RWPE1 (cell line): ENCODE measurements at regions not wholly inside any gene's neighbourhood (a gene's known extent, or its start where the extent isn't known, plus 50 kb on each side); places are given as distances from the start of the nearest gene placed in this dataset.

ENCODE experiments used
- CTCF ChIA-PET: fragments of 350-600 bp; sonication (Branson Sonifier 250); formaldehyde crosslinking; extraction: SDS; loops from one replicate; lab custom pipeline; 2021; lab: Yijun Ruan, JAX
- POLR2A ChIA-PET: fragments of 400-600 bp; formaldehyde crosslinking; extraction: SDS; loops from one replicate; lab custom pipeline; 2020; ENCODE audit warnings: antibody characterized with exemption; ENCODE audit not compliant: low non-redundant PET; lab: Yijun Ruan, JAX
- DNase-seq: peaks from one replicate; pipeline ENCODE4 v3.0.0; 2012; ENCODE audit warnings: low spot score
- H3K27ac ChIP-seq: fragments of 450-650 bp; 2 replicates; pipeline ENCODE4 v1.5.1; 2017
- CTCF ChIP-seq: fragments of 450-650 bp; conservative IDR thresholded peaks from 2 replicates; pipeline ENCODE4 v1.5.1; 2017; ENCODE audit warnings: low read depth, mild to moderate bottlenecking

- no peak for TF ChIP-seq CTCF
- CTCF ChIA-PET = no interaction called here
- POLR2A ChIA-PET = no interaction called here
- no peak overlapping the region for H3K27ac ChIP-seq
- DNase-seq = no peak
Observed at GRCh38 chr14:97299661-97300060, 502.5 kb downstream of the VRK1 start.

GRCh38 chr14:97301931-97302559 lies 504.9 kb downstream of the VRK1 start:
- POLR2A ChIA-PET = no interaction called here

DNA sequence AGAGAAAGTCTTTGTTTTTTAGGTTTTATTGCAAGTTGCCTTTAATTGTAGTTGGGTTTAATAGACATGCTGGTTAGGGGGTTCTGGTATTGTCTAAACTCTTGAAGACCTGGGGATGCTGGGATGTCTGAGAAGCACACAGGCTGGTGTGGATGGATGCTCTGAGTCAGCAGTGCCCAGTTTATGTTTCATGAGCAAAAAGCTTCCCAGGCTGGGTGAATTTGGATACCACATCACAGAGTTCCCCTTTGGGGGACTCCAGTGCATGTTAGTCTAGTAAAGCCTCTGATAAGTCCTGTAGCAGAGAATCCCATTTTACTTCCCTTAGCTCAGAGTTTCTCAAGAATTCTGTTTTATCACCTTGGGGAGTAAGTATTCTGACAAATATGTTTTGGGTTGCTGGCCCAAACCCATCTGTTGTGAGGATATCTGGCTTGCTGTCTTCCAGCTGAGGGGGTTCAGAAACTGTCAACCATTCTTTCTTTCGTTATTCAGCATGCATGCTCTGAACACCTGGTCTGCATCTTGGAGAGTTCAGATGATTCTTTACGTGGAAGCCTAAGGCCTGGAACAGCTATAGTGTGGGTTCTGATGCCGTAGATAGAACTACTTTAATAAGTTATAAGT lies 509.1 kb downstream of the VRK1 start:
- ChIA-PET CTCF (interaction anchor here (0.6 kb wide), 1 partner anchor 139 kb away, joined by 3 read pairs; no protein-coding TSS in a partner anchor), POLR2A (no interaction called here)
- no peak for TF ChIP-seq CTCF
- no peak overlapping the region for H3K27ac ChIP-seq
- no peak for DNase-seq

More at GRCh38 chr14:97301931-97302559, 504.9 kb downstream of the VRK1 start:
- H3K27ac ChIP-seq = no peak overlapping the region
- CTCF ChIA-PET = no interaction called here
- no peak for DNase-seq
- TF ChIP-seq CTCF = no peak

DNA sequence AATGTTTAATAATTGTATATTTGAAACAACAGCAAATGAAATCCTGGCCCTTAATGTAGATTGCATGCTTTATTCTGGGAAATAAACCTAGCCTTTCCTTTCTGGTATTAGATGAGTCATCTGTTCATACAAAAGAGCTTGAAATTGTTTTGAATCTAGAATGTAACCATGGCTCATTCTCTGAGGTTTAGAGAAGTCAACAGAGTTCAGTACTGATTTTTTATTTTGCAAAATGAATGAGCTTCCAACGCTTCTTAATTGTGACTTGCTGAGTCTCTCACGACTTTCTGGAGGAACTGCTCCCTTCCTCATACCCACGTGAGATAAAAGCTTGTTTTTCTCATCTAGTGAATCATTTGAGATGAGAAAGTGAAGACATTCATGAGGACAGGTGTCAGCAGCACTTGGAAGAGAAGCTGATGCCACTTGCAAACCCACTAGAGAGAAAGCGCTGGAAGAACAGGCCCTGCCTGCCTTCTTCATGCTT lies 509.6 kb downstream of the VRK1 start:
- no peak overlapping the region for H3K27ac ChIP-seq
- no peak for DNase-seq
- TF ChIP-seq CTCF = no peak

GRCh38 chr14:97311411-97311810 lies 514.2 kb downstream of the VRK1 start:
- TF ChIP-seq CTCF = no peak
- DNase-seq = no peak
- ChIA-PET POLR2A (no interaction called here), CTCF (no interaction called here)
- H3K27ac ChIP-seq = no peak overlapping the region

More for the DNA sequence above, 509.6 kb downstream of the VRK1 start:
- CTCF ChIA-PET = interaction anchor here (0.6 kb wide), 1 partner anchor 138 kb away, joined by 3 read pairs; no protein-coding TSS in a partner anchor
- POLR2A ChIA-PET = no interaction called here

DNA sequence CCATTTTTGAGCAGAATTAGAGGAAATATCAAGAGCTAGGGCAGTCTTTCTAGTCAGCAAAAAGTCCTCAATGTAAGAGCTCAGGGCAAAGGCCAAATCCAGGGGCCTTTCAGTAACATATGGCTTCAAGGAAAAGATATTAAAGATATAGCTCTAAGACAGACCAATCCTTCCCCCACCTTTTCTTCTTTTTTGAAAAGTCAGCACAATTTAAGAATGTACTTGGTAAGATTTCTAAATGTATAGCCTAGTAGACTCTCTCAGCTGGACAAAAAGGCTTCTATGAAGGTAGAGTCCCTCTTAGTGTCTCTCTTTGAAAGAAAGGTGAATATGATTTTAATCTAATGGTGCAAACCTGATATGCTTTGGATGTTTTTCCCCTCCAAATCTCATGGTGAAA lies 515.7 kb downstream of the VRK1 start:
- ChIA-PET POLR2A (no interaction called here), CTCF (no interaction called here)
- no peak for TF ChIP-seq CTCF
- DNase-seq = no peak
- no peak overlapping the region for H3K27ac ChIP-seq
